ENCODE measurements at regions not wholly inside any gene's neighbourhood (a gene's known extent, or its start where the extent isn't known, plus 50 kb on each side); places are given as distances from the start of the nearest gene placed in this dataset.

DNA sequence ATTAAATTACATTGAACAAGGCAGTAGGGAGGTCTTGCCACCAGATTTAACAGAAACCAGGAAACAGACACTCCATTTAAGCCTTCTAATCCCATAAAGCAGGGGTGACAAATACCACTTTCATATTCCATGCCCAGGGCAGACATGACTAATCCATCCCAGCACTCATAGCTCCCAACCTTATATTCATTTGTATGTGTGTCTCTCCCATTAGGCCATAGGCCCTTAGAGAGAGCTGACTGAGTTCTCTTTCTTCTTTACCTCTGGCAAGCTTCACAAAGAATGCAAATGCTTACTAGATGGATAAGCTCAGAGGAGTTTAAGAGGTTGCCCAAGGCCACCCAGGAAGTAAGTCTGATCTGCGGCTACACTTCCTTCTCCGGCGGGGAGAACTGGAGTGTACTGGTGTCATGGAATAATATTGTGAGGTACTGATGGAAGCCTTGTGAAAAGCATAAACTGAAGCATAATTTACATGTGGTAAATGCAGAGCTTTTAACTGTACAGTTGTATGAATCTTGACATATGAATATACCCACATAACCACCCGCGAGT lies 239.7 kb upstream of the HABP2 start:
- Histone ChIP-seq H3K9ac (ENCODE audit: insufficient read depth, low read length) (no peak overlapping the region), H3K27ac (ENCODE audit: insufficient read depth, low read length) (no peak overlapping the region), H3K9me3 (ENCODE audit: control insufficient read depth, insufficient read depth, low read depth, low read length) (no peaks in the 10 kb centered on the region), H3K36me3 (ENCODE audit: control insufficient read depth, insufficient read depth, low read length) (no peaks in the 10 kb centered on the region), H4K20me1 (ENCODE audit: control insufficient read depth, extremely low read depth, insufficient read depth, low read length) (no peaks in the 10 kb centered on the region), H2AFZ (ENCODE audit: low read length) (no peak overlapping the region), H3K4me1 (ENCODE audit: control insufficient read depth, extremely low read depth, insufficient read depth, low read length) (no peaks in the 10 kb centered on the region), H3K79me2 (ENCODE audit: control insufficient read depth, insufficient read depth, low read length) (no peaks in the 10 kb centered on the region), H3K4me2 (ENCODE audit: extremely low read depth, insufficient read depth, low read length) (no peak overlapping the region), H3K4me3 (replicated peaks in 1 of 4; ENCODE audit: control extremely low read depth in 1 of 4, insufficient read depth in 1 of 4, low read depth in 3 of 4, low read length in 4 of 4) (no peak overlapping the region), H3K27me3 (ENCODE audit: control insufficient read depth, insufficient read depth, low read length) (peaks cover 4% of the 10 kb centered on the region)
- DNase-seq (ENCODE audit: low read depth in 2 of 2), result no peak
- no peak for TF ChIP-seq EZH2 (IDR thresholded peaks at IDR 0.05; ENCODE audit: low read length, missing control alignments)
- TF ChIP-seq, protein P1, sequence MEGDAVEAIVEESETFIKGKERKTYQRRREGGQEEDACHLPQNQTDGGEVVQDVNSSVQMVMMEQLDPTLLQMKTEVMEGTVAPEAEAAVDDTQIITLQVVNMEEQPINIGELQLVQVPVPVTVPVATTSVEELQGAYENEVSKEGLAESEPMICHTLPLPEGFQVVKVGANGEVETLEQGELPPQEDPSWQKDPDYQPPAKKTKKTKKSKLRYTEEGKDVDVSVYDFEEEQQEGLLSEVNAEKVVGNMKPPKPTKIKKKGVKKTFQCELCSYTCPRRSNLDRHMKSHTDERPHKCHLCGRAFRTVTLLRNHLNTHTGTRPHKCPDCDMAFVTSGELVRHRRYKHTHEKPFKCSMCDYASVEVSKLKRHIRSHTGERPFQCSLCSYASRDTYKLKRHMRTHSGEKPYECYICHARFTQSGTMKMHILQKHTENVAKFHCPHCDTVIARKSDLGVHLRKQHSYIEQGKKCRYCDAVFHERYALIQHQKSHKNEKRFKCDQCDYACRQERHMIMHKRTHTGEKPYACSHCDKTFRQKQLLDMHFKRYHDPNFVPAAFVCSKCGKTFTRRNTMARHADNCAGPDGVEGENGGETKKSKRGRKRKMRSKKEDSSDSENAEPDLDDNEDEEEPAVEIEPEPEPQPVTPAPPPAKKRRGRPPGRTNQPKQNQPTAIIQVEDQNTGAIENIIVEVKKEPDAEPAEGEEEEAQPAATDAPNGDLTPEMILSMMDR (conservative IDR thresholded peaks at IDR 0.05 in 1 of 2, IDR thresholded peaks at IDR 0.05 in 1 of 2; ENCODE audit: low read depth in 1 of 2, low read length in 2 of 2), result no peak

DNA sequence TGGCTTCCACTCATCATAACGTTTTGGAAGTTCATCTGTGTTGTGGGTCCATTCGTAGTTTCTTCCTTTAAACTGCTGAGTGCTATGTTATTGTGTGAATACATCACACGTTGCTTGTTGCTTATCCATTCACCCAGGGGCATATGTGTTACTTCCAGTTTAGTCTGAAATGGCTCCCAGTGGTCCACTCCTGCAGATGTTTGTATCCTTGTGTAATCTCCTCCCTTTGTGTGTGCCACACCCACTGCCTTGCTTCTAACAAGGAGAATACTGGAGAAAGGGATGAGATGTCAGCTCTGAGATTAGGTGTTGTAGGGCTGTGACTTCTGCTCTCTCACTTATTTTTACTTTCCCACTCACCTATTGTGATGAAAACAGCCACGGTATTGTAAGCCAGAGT lies 239.1 kb upstream of the HABP2 start:
- Histone ChIP-seq H3K79me2 (ENCODE audit: control insufficient read depth, insufficient read depth, low read length) (no peaks in the 10 kb centered on the region), H3K27me3 (ENCODE audit: control insufficient read depth, insufficient read depth, low read length) (peaks cover 4% of the 10 kb centered on the region), H3K36me3 (ENCODE audit: control insufficient read depth, insufficient read depth, low read length) (no peaks in the 10 kb centered on the region), H3K27ac (ENCODE audit: insufficient read depth, low read length) (no peak overlapping the region), H3K4me1 (ENCODE audit: control insufficient read depth, extremely low read depth, insufficient read depth, low read length) (no peaks in the 10 kb centered on the region), H3K9me3 (ENCODE audit: control insufficient read depth, insufficient read depth, low read depth, low read length) (no peaks in the 10 kb centered on the region), H2AFZ (ENCODE audit: low read length) (no peak overlapping the region), H4K20me1 (ENCODE audit: control insufficient read depth, extremely low read depth, insufficient read depth, low read length) (no peaks in the 10 kb centered on the region), H3K9ac (ENCODE audit: insufficient read depth, low read length) (no peak overlapping the region), H3K4me3 (replicated peaks in 1 of 4; ENCODE audit: control extremely low read depth in 1 of 4, insufficient read depth in 1 of 4, low read depth in 3 of 4, low read length in 4 of 4) (no peak overlapping the region), H3K4me2 (ENCODE audit: extremely low read depth, insufficient read depth, low read length) (no peak overlapping the region)
- no peak for DNase-seq (ENCODE audit: low read depth in 2 of 2)
- TF ChIP-seq, protein P1 (conservative IDR thresholded peaks at IDR 0.05 in 1 of 2, IDR thresholded peaks at IDR 0.05 in 1 of 2; ENCODE audit: low read depth in 1 of 2, low read length in 2 of 2), result no peak
- TF ChIP-seq EZH2 (IDR thresholded peaks at IDR 0.05; ENCODE audit: low read length, missing control alignments), result no peak

DNA sequence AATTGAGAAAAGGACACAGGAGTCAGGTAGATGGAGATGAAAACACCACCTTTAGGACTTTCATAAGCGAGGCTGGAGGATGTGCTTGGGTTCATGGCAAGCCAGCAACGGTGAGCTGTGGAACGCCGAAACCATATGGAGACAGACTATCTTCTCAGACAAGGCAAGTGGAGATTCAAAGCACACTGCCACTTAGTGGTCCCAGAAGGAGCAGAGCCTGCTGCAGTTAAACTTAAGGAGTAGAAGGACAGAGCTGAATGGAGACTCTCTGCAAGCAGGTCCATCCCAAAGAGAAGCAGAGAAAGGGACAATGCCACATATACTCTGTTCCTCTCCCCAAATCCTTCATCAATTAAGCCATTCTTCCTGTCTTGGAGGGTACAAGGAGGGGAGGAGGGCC lies 236.3 kb upstream of the HABP2 start:
- no peak overlapping the region for H3K27ac ChIP-seq (ENCODE audit: insufficient read depth, low read length)
- no peak overlapping the region for H3K9ac ChIP-seq (ENCODE audit: insufficient read depth, low read length)
- no peaks in the 10 kb centered on the region for H3K79me2 ChIP-seq (ENCODE audit: control insufficient read depth, insufficient read depth, low read length)
- no peak overlapping the region for H2AFZ ChIP-seq (ENCODE audit: low read length)
- no peaks in the 10 kb centered on the region for H3K36me3 ChIP-seq (ENCODE audit: control insufficient read depth, insufficient read depth, low read length)
- H4K20me1 ChIP-seq (ENCODE audit: control insufficient read depth, extremely low read depth, insufficient read depth, low read length), result no peaks in the 10 kb centered on the region
- no peaks in the 10 kb centered on the region for H3K27me3 ChIP-seq (ENCODE audit: control insufficient read depth, insufficient read depth, low read length)
- H3K4me1 ChIP-seq (ENCODE audit: control insufficient read depth, extremely low read depth, insufficient read depth, low read length), result no peaks in the 10 kb centered on the region
- TF ChIP-seq, protein P1 (conservative IDR thresholded peaks at IDR 0.05 in 1 of 2, IDR thresholded peaks at IDR 0.05 in 1 of 2; ENCODE audit: low read depth in 1 of 2, low read length in 2 of 2), result no peak
- no peak for TF ChIP-seq EZH2 (IDR thresholded peaks at IDR 0.05; ENCODE audit: low read length, missing control alignments)
- no peaks in the 10 kb centered on the region for H3K9me3 ChIP-seq (ENCODE audit: control insufficient read depth, insufficient read depth, low read depth, low read length)
- no peak for DNase-seq (ENCODE audit: low read depth in 2 of 2)
- H3K4me3 ChIP-seq (replicated peaks in 1 of 4; ENCODE audit: control extremely low read depth in 1 of 4, insufficient read depth in 1 of 4, low read depth in 3 of 4, low read length in 4 of 4), result no peak overlapping the region
- H3K4me2 ChIP-seq (ENCODE audit: extremely low read depth, insufficient read depth, low read length), result no peak overlapping the region

All from fibroblast of lung (primary cell).